Pancreas (tissue), 10 donors: ENCODE measurements at regions not wholly inside any gene's neighbourhood (a gene's known extent, or its start where the extent isn't known, plus 50 kb on each side); places are given as distances from the start of the nearest gene placed in this dataset.

Experiments
- ATAC-seq, 4 donors: fragments of 200-7000 bp; cut with Tn5 transposase; one replicate each; pipeline versions ENCODE4 v1.8.0 to v1.9.1; 2020; ENCODE audit warnings: mild to moderate bottlenecking in 4 of 4, moderate library complexity in 4 of 4
- DNase-seq, 6 donors: peaks; one replicate each; pipeline ENCODE4 v3.0.0-alpha.2; 2020
- FAIRE-seq: peaks from 2 replicates; lab custom pipeline; 2012; peaks lifted over from hg19 to GRCh38; lab: Jason Lieb, UNC
- H3K27ac ChIP-seq, 4 donors: fragments of 200-600 bp; sonication (generic); 1 replicate in 3 of 4; 2 replicates in 1 of 4; pipeline versions ENCODE4 v1.5.0 to v1.8.0; 2020
- H3K27me3 ChIP-seq, 4 donors: fragments of 200-600 bp; one replicate each; pipeline ENCODE4 v1.8.0; 2021
- H3K36me3 ChIP-seq, 3 donors: fragments of 200-600 bp; sonication (generic) in 1 of 3; one replicate each; pipeline versions ENCODE4 v1.5.0 to v1.8.0; 2020 to 2021
- H3K4me1 ChIP-seq, 3 donors: fragments of 200-600 bp; one replicate each; pipeline ENCODE4 v1.8.0; 2021
- H3K4me3 ChIP-seq, 4 donors: fragments of 200-600 bp; sonication (generic) in 2 of 4; one replicate each; pipeline versions ENCODE4 v1.5.0 to v1.8.0; 2020 to 2021
- H3K9me3 ChIP-seq, 4 donors: fragments of 200-600 bp; one replicate each; pipeline ENCODE4 v1.8.0; 2021
- WGBS, 2 donors: extraction: QIAGEN DNeasy Blood & Tissue Kit; methylation state at CpG; one replicate each; pipeline ENCODE4 v1.1.7; 2013; 5-methylcytosine and 5-hydroxymethylcytosine counted together
- intact Hi-C, 3 donors: fragments of 100-400 bp; cut with DNase I; formaldehyde crosslinking; loops; one replicate each; pipeline versions ENCODE4 v1.11.1 to v1.14.2; 2022
- TF ChIP-seq, protein P1 (sequence below), 4 donors: fragments of 200-600 bp; sonication (generic) in 3 of 4; IDR thresholded peaks; one replicate each; pipeline versions ENCODE4 v1.5.0 to v1.8.0; 2021; ENCODE audit warnings: antibody characterized with exemption in 4 of 4
- donor health status: healthy with polysubstance abuse.
- donor health status: DM: no; HTN: no; CAD: no; lungs with moderate emphysema.
- donor health status: DM: no; HTN: no; CAD: no.
- donor health status: control.
- donor health status: control.
- donor health status: Bipolar disorder and iron deficiency.
- donor health status: DM: yes; HTN: yes; CAD: no.
- donor health status: DM: no; HTN: no; CAD: no.
- donor health status: DM: no; HTN: no; CAD: no.
- donor health status: DM: yes; HTN: yes; CAD: no.

DNA sequence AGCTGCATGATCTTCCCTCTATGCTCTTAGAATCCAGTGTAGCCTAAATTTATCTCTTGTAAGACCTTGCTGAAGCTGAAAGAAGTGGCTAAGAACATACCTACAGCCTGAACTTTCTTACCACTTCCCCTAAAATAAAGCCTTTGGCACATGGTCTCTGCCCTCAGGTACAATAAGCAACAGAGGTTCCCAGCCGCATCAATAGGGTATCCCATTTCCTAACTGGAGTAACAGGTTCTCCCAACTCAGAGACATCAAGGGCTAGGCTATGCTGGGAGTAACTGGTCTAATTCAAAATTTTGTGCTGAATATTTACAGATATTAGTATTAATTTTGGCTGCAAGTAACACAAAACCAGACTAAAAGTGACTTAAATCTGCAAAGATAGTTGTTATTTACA, 335.8 kb upstream of the TRPC7 start:
- no peaks in the 10 kb centered on the region for H3K9me3 ChIP-seq
- ATAC-seq = no peak
- TF ChIP-seq, protein P1, sequence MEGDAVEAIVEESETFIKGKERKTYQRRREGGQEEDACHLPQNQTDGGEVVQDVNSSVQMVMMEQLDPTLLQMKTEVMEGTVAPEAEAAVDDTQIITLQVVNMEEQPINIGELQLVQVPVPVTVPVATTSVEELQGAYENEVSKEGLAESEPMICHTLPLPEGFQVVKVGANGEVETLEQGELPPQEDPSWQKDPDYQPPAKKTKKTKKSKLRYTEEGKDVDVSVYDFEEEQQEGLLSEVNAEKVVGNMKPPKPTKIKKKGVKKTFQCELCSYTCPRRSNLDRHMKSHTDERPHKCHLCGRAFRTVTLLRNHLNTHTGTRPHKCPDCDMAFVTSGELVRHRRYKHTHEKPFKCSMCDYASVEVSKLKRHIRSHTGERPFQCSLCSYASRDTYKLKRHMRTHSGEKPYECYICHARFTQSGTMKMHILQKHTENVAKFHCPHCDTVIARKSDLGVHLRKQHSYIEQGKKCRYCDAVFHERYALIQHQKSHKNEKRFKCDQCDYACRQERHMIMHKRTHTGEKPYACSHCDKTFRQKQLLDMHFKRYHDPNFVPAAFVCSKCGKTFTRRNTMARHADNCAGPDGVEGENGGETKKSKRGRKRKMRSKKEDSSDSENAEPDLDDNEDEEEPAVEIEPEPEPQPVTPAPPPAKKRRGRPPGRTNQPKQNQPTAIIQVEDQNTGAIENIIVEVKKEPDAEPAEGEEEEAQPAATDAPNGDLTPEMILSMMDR (IDR thresholded peaks at IDR 0.05) = no peak
- no peak overlapping the region for H3K4me3 ChIP-seq
- H3K27ac ChIP-seq = no peak overlapping the region
- intact Hi-C loops = no loop called here
- no peak for DNase-seq
- WGBS, 2 donors = 50 to 71% methylated on average over 1 of the region's 1 CpG
- H3K27me3 ChIP-seq = no peaks in the 10 kb centered on the region
- no peak for FAIRE-seq
- no peaks in the 10 kb centered on the region for H3K4me1 ChIP-seq
- H3K36me3 ChIP-seq = no peaks in the 10 kb centered on the region

DNA sequence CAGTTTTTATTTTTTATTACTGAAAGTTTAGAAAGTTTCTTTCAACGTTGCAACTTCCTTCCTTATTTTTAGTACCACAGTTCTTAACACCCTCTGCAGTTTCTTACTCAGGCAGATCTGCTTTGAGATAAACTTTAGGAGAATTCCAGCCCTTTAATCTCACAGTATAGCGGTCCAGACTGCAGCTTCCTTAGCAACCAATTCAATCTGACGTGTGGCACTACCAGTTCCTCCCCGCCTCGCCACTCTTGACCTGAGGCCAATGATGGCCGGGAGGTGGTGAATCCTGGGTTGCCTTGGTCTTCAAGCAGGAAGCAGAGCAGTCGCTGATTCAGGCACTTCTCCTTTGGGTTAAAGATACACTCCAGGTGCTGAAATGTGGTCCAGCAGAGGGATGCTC, 334.3 kb upstream of the TRPC7 start:
- H3K9me3 ChIP-seq = no peaks in the 10 kb centered on the region
- TF ChIP-seq, protein P1 (IDR thresholded peaks at IDR 0.05) = no peak
- no peak overlapping the region for H3K27ac ChIP-seq
- no peak overlapping the region for H3K4me3 ChIP-seq
- ATAC-seq (no peak), FAIRE-seq (no peak), DNase-seq (no peak)
- no peaks in the 10 kb centered on the region for H3K27me3 ChIP-seq
- WGBS, 2 donors = 60 to 69% methylated on average over 7 of the region's 7 CpGs
- H3K4me1 ChIP-seq = no peaks in the 10 kb centered on the region
- H3K36me3 ChIP-seq = no peaks in the 10 kb centered on the region
- intact Hi-C loops = no loop called here

DNA sequence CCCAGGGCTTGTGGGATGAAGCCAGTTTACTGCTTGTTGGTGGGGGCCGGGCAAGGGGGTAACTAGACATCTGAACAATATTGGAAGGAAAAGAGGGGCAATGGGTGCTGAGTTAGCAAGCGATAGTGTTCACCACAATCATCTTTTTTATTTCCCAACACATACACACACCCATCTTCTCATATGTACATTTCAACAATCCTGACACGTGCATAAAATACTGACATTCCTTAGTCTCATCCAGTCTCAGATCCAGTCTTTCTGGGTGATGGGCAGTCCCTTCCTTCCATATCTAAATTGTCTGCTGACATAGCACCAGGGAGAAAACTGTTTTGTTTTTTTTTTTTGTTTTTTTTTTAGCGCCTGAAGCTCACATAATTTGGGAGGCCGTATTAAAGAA, 333.6 kb upstream of the TRPC7 start:
- H3K36me3 ChIP-seq = no peaks in the 10 kb centered on the region
- H3K27ac ChIP-seq = no peak overlapping the region
- intact Hi-C loops = no loop called here
- no peaks in the 10 kb centered on the region for H3K27me3 ChIP-seq
- FAIRE-seq = no peak
- DNase-seq = no peak
- TF ChIP-seq, protein P1 (IDR thresholded peaks at IDR 0.05) = no peak
- WGBS, 2 donors = 68 to 71% methylated on average over 5 of the region's 5 CpGs
- H3K4me3 ChIP-seq = no peak overlapping the region
- ATAC-seq = no peak
- no peaks in the 10 kb centered on the region for H3K9me3 ChIP-seq
- H3K4me1 ChIP-seq = no peaks in the 10 kb centered on the region

DNA sequence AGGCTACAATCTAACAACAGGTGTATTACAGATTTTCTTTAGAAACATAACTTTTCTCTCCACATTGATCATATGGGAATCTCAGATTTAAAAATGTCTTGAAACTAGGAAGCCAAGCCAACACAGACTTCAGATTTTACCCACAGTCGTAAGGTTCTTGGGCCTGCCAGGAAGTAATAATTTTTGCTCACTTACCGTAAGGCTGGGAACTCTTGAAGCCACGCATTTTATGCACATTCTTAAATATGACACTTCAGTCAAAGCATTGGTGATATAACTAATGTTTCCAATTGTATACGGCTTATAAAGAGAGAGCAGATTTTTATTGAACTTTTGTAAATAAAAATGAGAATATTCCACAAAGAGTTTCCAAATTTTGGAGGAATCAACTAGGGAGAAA, 328.9 kb upstream of the TRPC7 start:
- peaks cover 0 to 2% (median 0%) of the 10 kb centered on the region in 4 donors for H3K9me3 ChIP-seq
- H3K4me3 ChIP-seq = no peak overlapping the region
- 80 to 84% methylated on average over 4 of the region's 4 CpGs for WGBS, 2 donors
- H3K36me3 ChIP-seq = no peaks in the 10 kb centered on the region
- FAIRE-seq = no peak
- H3K27ac ChIP-seq = no peak overlapping the region
- intact Hi-C loops = no loop called here
- no peak for DNase-seq
- TF ChIP-seq, protein P1 (IDR thresholded peaks at IDR 0.05) = no peak
- H3K4me1 ChIP-seq = no peaks in the 10 kb centered on the region
- H3K27me3 ChIP-seq = no peaks in the 10 kb centered on the region
- no peak for ATAC-seq

DNA sequence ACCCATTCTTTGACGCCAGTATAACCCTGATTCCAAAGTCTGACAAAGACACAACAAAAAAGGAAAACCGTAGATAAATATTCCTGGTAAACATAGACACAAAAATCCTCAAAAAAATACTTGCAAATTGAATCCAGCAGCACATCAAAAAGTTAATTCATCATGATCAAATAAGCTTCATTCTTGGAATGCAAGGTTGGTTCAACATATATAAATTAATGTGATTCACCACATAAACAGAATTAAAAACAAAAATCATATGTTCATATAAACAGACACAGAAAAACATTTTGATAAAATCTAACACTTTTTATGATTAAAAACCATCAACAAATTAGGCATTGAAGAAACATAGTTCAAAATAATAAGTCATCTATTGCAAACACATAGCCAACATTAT, 324.2 kb upstream of the TRPC7 start:
- 22 to 24% methylated on average over 2 of the region's 2 CpGs for WGBS, 2 donors
- Histone ChIP-seq H3K4me3 (no peak overlapping the region), H3K9me3 (peaks cover 0 to 4% (median 0%) of the 10 kb centered on the region in 4 donors), H3K36me3 (no peaks in the 10 kb centered on the region), H3K27ac (no peak overlapping the region), H3K4me1 (no peaks in the 10 kb centered on the region), H3K27me3 (no peaks in the 10 kb centered on the region)
- FAIRE-seq (no peak), DNase-seq (no peak), ATAC-seq (no peak)
- TF ChIP-seq, protein P1 (IDR thresholded peaks at IDR 0.05) = no peak
- intact Hi-C loops = no loop called here
